HepG2 (cell line): ENCODE measurements at regions not wholly inside any gene's neighbourhood (a gene's known extent, or its start where the extent isn't known, plus 50 kb on each side); places are given as distances from the start of the nearest gene placed in this dataset.
"Not testable (repeated sequence)": the region's sequence is repeated elsewhere in the genome, so short reads cannot be mapped to it uniquely, and the experiment has no call there.

Experiments used
- ATAC-seq: fragments of 200-7000 bp; cut with Tn5 transposase; 3 replicates; pipeline ENCODE4 v1.9.1; 2020; ENCODE audit warnings: mild to moderate bottlenecking, moderate library complexity
- BruUV-seq: library from RNA; stranded (reverse); fragments of 400-500 nt; replicated peaks from 2 replicates; lab custom pipeline; 2021; lab: Mats Ljungman, UMichigan
- CTCF ChIA-PET: fragments of 300-600 bp; formaldehyde crosslinking; extraction: SDS; loops from one replicate; lab custom pipeline; 2021; ENCODE audit warnings: low total read pairs, inconsistent platforms, low intra/inter-chr PET ratio; lab: Yijun Ruan, JAX
- POLR2A ChIA-PET: fragments of 350-600 bp; sonication (Branson Sonifier 250); formaldehyde crosslinking; loops from one replicate; lab custom pipeline; 2020; ENCODE audit warnings: antibody characterized with exemption, inconsistent platforms; lab: Yijun Ruan, JAX
- DNase-seq: peaks from one replicate; pipeline ENCODE4 v3.0.0-alpha.2; 2015; ENCODE audit warnings: low spot score
- FAIRE-seq: peaks from 3 replicates; lab custom pipeline; 2011; peaks lifted over from hg19 to GRCh38; lab: Jason Lieb, UNC
- H2AFZ ChIP-seq: one replicate; pipeline ENCODE4 v1.6.1; 2011; ENCODE audit warnings: low read length, inconsistent platforms
- H3K27ac ChIP-seq: fragments of 300-600 bp; 3 replicates; pipeline ENCODE4 v1.8.0; 2011; ENCODE audit warnings: mixed run types, mild to moderate bottlenecking, mixed read lengths, low read length, inconsistent platforms; ENCODE audit not compliant: insufficient read depth; ENCODE audit errors: extremely low read length
- H3K27me3 ChIP-seq, 2 experiments: fragments of 200-600 bp in 1 of 2; 2 replicates in 1 of 2; 3 replicates in 1 of 2; pipeline versions ENCODE4 v1.6.0 to v1.8.0; 2011; ENCODE audit warnings: low read length in 2 of 2, mild to moderate bottlenecking in 2 of 2, moderate library complexity in 2 of 2, inconsistent platforms in 1 of 2; ENCODE audit not compliant: insufficient read depth in 2 of 2, control insufficient read depth in 1 of 2
- H3K36me3 ChIP-seq, 2 experiments: fragments of 200-600 bp in 1 of 2; replicated peaks in 1 of 2; 2 replicates in 1 of 2; 3 replicates in 1 of 2; pipeline versions ENCODE4 v1.5.1 to v1.8.0; 2011; ENCODE audit warnings: low read length in 2 of 2, inconsistent platforms in 1 of 2; ENCODE audit not compliant: insufficient read depth in 2 of 2, control insufficient read depth in 1 of 2
- H3K4me1 ChIP-seq: 2 replicates; pipeline ENCODE4 v1.5.1; 2012; ENCODE audit warnings: low read length, inconsistent platforms; ENCODE audit not compliant: insufficient read depth
- H3K4me2 ChIP-seq: 2 replicates; pipeline ENCODE4 v1.6.0; 2011; ENCODE audit warnings: low read depth, low read length, inconsistent platforms
- H3K4me3 ChIP-seq, 3 experiments: fragments of 200-600 bp in 1 of 3; sonication (generic), shearing (Covaris generic) in 1 of 3; replicated peaks in 1 of 3; 2 replicates each; pipeline ENCODE4 v1.5.1; 2011 to 2016; ENCODE audit warnings: low read length in 3 of 3, inconsistent platforms in 2 of 3, low read depth in 2 of 3, mild to moderate bottlenecking in 2 of 3, control low read depth in 1 of 3, mixed read lengths in 1 of 3; ENCODE audit not compliant: insufficient read depth in 1 of 3
- H3K79me2 ChIP-seq: one replicate; pipeline ENCODE4 v1.6.1; 2011; ENCODE audit warnings: low read length, inconsistent platforms; ENCODE audit not compliant: insufficient read depth
- H3K9ac ChIP-seq: 2 replicates; pipeline ENCODE4 v1.6.0; 2011; ENCODE audit warnings: mild to moderate bottlenecking, low read depth, low read length, inconsistent platforms; ENCODE audit not compliant: insufficient read depth
- H3K9me3 ChIP-seq: 2 replicates; pipeline ENCODE4 v1.5.1; 2012; ENCODE audit warnings: mild to moderate bottlenecking, low read length
- H4K20me1 ChIP-seq: 2 replicates; pipeline ENCODE4 v1.6.0; 2011; ENCODE audit warnings: inconsistent platforms, mild to moderate bottlenecking, low read length, moderate library complexity; ENCODE audit not compliant: insufficient read depth
- CEBPB ChIP-seq: IDR thresholded peaks from 2 replicates; pipeline ENCODE4 v1.6.1; 2011; ENCODE audit warnings: low read depth, low read length, improper control_type of control experiment, borderline replicate concordance
- PRDM10 ChIP-seq: sonication (generic); formaldehyde crosslinking; IDR thresholded peaks from 2 replicates; pipeline ENCODE4 v1.4.0; 2020; ENCODE audit warnings: low read depth, missing genetic modification reagents
- SNAPC5 ChIP-seq: sonication (generic); formaldehyde crosslinking; IDR thresholded peaks from 2 replicates; pipeline ENCODE4 v1.8.1; 2023; ENCODE audit warnings: mild to moderate bottlenecking, missing genetic modification reagents, borderline replicate concordance
- ZNF496 ChIP-seq: sonication (generic); formaldehyde crosslinking; IDR thresholded peaks from 2 replicates; pipeline ENCODE4 v1.8.1; 2023; ENCODE audit warnings: mild to moderate bottlenecking, moderate library complexity, missing genetic modification reagents; ENCODE audit not compliant: insufficient replicate concordance
- ZNF570 ChIP-seq: sonication (generic); formaldehyde crosslinking; IDR thresholded peaks from 2 replicates; pipeline ENCODE4 v1.4.0; 2020; ENCODE audit warnings: mild to moderate bottlenecking, missing genetic modification reagents, borderline replicate concordance
- WGBS: methylation state at CpG from one replicate; pipeline ENCODE4 v1.1.6; 2017; ENCODE audit warnings: low lambda C conversion rate; 5-methylcytosine and 5-hydroxymethylcytosine counted together
- in situ Hi-C: cut with HindIII; loops from 2 replicates; pipeline ENCODE4 v1.10.0; 2017; ENCODE audit warnings: low pct_unique_long_range_greater_than_20kb; ENCODE audit not compliant: extremely low pct_ligation_motif_present
- intact Hi-C: fragments of 100-400 bp; cut with micrococcal nuclease; formaldehyde crosslinking; loops from one replicate; pipeline ENCODE4 v1.10.0; 2022; ENCODE audit not compliant: unreplicated experiment

GRCh38 chr21:28480470-28480869 lies 512.2 kb downstream of the LTN1 start (continued):
- TF ChIP-seq ZNF496 (CRISPR knock-in tag) (no peak), PRDM10 (CRISPR knock-in tag) (no peak), ZNF570 (CRISPR knock-in tag) (no peak)
- TF ChIP-seq, all 625 proteins: peak for 0

- no peak overlapping the region for H3K4me2 ChIP-seq
- H3K36me3 ChIP-seq, result no peaks in the 10 kb centered on the region
- CTCF ChIA-PET, result no interaction called here
- BruUV-seq, result no TSS peak
- 18% methylated on average over 2 of the region's 2 CpGs for WGBS
- H2AFZ ChIP-seq, result no peak overlapping the region
- no peak overlapping the region for H3K27ac ChIP-seq
- DNase-seq, result no peak
- peaks cover 70% of the 10 kb centered on the region for H3K9me3 ChIP-seq
- in situ Hi-C loops, result no loop called here
- TF ChIP-seq CEBPB (0 out of 2 replicates have a peak, but pooled peaks have one; percentile 8), SNAPC5 (no peak)
- no peaks in the 10 kb centered on the region for H3K4me1 ChIP-seq
- POLR2A ChIA-PET, result no interaction called here
- H4K20me1 ChIP-seq, result no peaks in the 10 kb centered on the region
- no peak for ATAC-seq
- H3K79me2 ChIP-seq, result no peaks in the 10 kb centered on the region
- H3K4me3 ChIP-seq, result no peak overlapping the region
- FAIRE-seq, result no peak
- intact Hi-C loops, result no loop called here
- H3K27me3 ChIP-seq, result no peaks in the 10 kb centered on the region
- no peak overlapping the region for H3K9ac ChIP-seq
Observed at GRCh38 chr21:28473530-28474220, 519.0 kb downstream of the LTN1 start.

GRCh38 chr21:28472543-28472942 lies 520.1 kb downstream of the LTN1 start:
- peaks cover 71% of the 10 kb centered on the region for H3K9me3 ChIP-seq
- H3K27me3 ChIP-seq, H3K27ac ChIP-seq, BruUV-seq, H3K4me1 ChIP-seq, POLR2A ChIA-PET, H3K79me2 ChIP-seq, CTCF ChIA-PET, H4K20me1 ChIP-seq, H3K4me3 ChIP-seq, ATAC-seq, FAIRE-seq, intact Hi-C loops, H3K9ac ChIP-seq, DNase-seq, H3K36me3 ChIP-seq, H3K4me2 ChIP-seq, H2AFZ ChIP-seq, in situ Hi-C loops: not testable (repeated sequence)
- WGBS, result 3% methylated on average over 2 of the region's 2 CpGs
